GM23338 (cell line): ENCODE measurements at regions not wholly inside any gene's neighbourhood (a gene's known extent, or its start where the extent isn't known, plus 50 kb on each side); places are given as distances from the start of the nearest gene placed in this dataset.

Experiments
- ATAC-seq: fragments of 200-7000 bp; cut with Tn5 transposase; 3 replicates; pipeline ENCODE4 v1.9.1; 2020
- DNase-seq: peaks from one replicate; pipeline ENCODE4 v3.0.0-alpha.2; 2015; ENCODE audit warnings: low spot score
- H2AFZ ChIP-seq: fragments of 200-600 bp; sonication (generic); 2 replicates; pipeline ENCODE4 v1.8.0; 2016; ENCODE audit warnings: antibody characterized with exemption, mild to moderate bottlenecking, moderate library complexity
- H3F3A ChIP-seq: fragments of 200-600 bp; sonication (generic); replicated peaks from 2 replicates; pipeline ENCODE4 v1.8.0; 2017; ENCODE audit warnings: antibody characterized with exemption, mixed run types, low read depth
- H3K27ac ChIP-seq: fragments of 200-600 bp; sonication (generic); 2 replicates; pipeline ENCODE4 v1.6.1; 2016; ENCODE audit warnings: low read depth
- H3K27me3 ChIP-seq: fragments of 200-600 bp; sonication (generic); 2 replicates; pipeline ENCODE4 v1.8.0; 2016; ENCODE audit warnings: mild to moderate bottlenecking, mixed run types, moderate library complexity; ENCODE audit not compliant: insufficient read depth
- H3K36me3 ChIP-seq: fragments of 200-600 bp; sonication (generic); 2 replicates; pipeline ENCODE4 v1.8.0; 2016; ENCODE audit warnings: mild to moderate bottlenecking; ENCODE audit not compliant: insufficient read depth
- H3K4me1 ChIP-seq: fragments of 200-600 bp; sonication (generic); 2 replicates; pipeline ENCODE4 v1.8.0; 2016; ENCODE audit warnings: mild to moderate bottlenecking, moderate library complexity; ENCODE audit not compliant: insufficient read depth
- H3K4me2 ChIP-seq: fragments of 200-600 bp; sonication (generic); 2 replicates; pipeline ENCODE4 v1.7.1; 2017; ENCODE audit warnings: mixed run types
- H3K4me3 ChIP-seq: fragments of 200-600 bp; sonication (generic); 2 replicates; pipeline ENCODE4 v1.6.1; 2016; ENCODE audit warnings: mixed run types
- H3K79me2 ChIP-seq: fragments of 200-600 bp; sonication (generic); replicated peaks from 2 replicates; pipeline ENCODE4 v1.8.0; 2017; ENCODE audit warnings: mild to moderate bottlenecking; ENCODE audit not compliant: insufficient read depth
- H3K9me2 ChIP-seq: fragments of 200-600 bp; sonication (generic); 2 replicates; pipeline ENCODE4 v1.8.0; 2017; ENCODE audit not compliant: insufficient read depth
- H4K20me1 ChIP-seq: fragments of 200-600 bp; sonication (generic); replicated peaks from 2 replicates; pipeline ENCODE4 v1.8.0; 2017; ENCODE audit warnings: mild to moderate bottlenecking; ENCODE audit not compliant: insufficient read depth
- H3K27ac Mint-ChIP-seq: 2 replicates; pipeline ENCODE4 v1.8.0; 2020; ENCODE audit warnings: inconsistent platforms, mild to moderate bottlenecking, moderate library complexity, mixed read lengths
- H3K27me3 Mint-ChIP-seq: 3 replicates; pipeline ENCODE4 v1.8.0; 2022; ENCODE audit warnings: low read depth, mild to moderate bottlenecking, moderate library complexity, mixed read lengths, inconsistent platforms; ENCODE audit not compliant: insufficient read depth, poor library complexity
- H3K36me3 Mint-ChIP-seq: 3 replicates; pipeline ENCODE4 v1.8.0; 2021; ENCODE audit warnings: low read depth, mild to moderate bottlenecking, inconsistent platforms, moderate library complexity, mixed read lengths
- H3K4me1 Mint-ChIP-seq: 3 replicates; pipeline ENCODE4 v1.8.0; 2020; ENCODE audit warnings: mild to moderate bottlenecking, inconsistent platforms, mixed read lengths
- H3K4me3 Mint-ChIP-seq: 3 replicates; pipeline ENCODE4 v1.8.0; 2021; ENCODE audit warnings: moderate library complexity, mild to moderate bottlenecking, inconsistent platforms, mixed read lengths
- H3K9me3 Mint-ChIP-seq: 3 replicates; pipeline ENCODE4 v1.8.0; 2020; ENCODE audit warnings: moderate library complexity, mild to moderate bottlenecking, inconsistent platforms, mixed read lengths
- CREB1 ChIP-seq: fragments of 250-450 bp; sonication (Bioruptor Pico); IDR thresholded peaks from 2 replicates; pipeline ENCODE4 v1.5.0; 2020; ENCODE audit warnings: low read depth, mild to moderate bottlenecking, moderate library complexity
- CTCF ChIP-seq, 2 experiments: fragments of 200-600 bp in 1 of 2; sonication (generic) in 1 of 2; conservative IDR thresholded peaks; 2 replicates each; pipeline versions ENCODE4 v1.5.1 to v1.6.1; 2016 to 2017; ENCODE audit warnings: antibody characterized with exemption in 2 of 2, low read depth in 2 of 2, mild to moderate bottlenecking in 2 of 2, moderate library complexity in 1 of 2
- ETS1 ChIP-seq: IDR thresholded peaks from 2 replicates; pipeline ENCODE4 v1.6.1; 2016; ENCODE audit warnings: antibody characterized with exemption
- EZH2 ChIP-seq: fragments of 200-600 bp; sonication (generic); IDR thresholded peaks from one replicate; pipeline ENCODE4 v1.8.0; 2017; ENCODE audit warnings: antibody characterized with exemption, mild to moderate bottlenecking, low read depth; ENCODE audit not compliant: unreplicated experiment
- EZH2phosphoT487 ChIP-seq: fragments of 200-600 bp; sonication (generic); IDR thresholded peaks from one replicate; pipeline ENCODE4 v1.8.1; 2018; ENCODE audit warnings: antibody characterized with exemption; ENCODE audit not compliant: unreplicated experiment
- JUNB ChIP-seq: IDR thresholded peaks from one replicate; pipeline ENCODE4 v1.6.1; 2016; ENCODE audit warnings: antibody characterized with exemption; ENCODE audit not compliant: unreplicated experiment
- NANOG ChIP-seq: IDR thresholded peaks from 2 replicates; pipeline ENCODE4 v1.6.1; 2016; ENCODE audit warnings: antibody characterized with exemption, borderline replicate concordance
- POLR2AphosphoS5 ChIP-seq: IDR thresholded peaks from 2 replicates; pipeline ENCODE4 v1.6.1; 2016; ENCODE audit warnings: antibody characterized with exemption, low read depth
- REST ChIP-seq: IDR thresholded peaks from one replicate; pipeline ENCODE4 v1.6.1; 2018; ENCODE audit warnings: antibody characterized with exemption; ENCODE audit not compliant: unreplicated experiment
- STAT1 ChIP-seq: IDR thresholded peaks from one replicate; pipeline ENCODE4 v1.6.1; 2016; ENCODE audit warnings: antibody characterized with exemption; ENCODE audit not compliant: unreplicated experiment
- ZNF114 ChIP-seq: fragments of 250-450 bp; sonication (Bioruptor Pico); IDR thresholded peaks from 2 replicates; pipeline ENCODE4 v1.5.0; 2020; ENCODE audit warnings: mild to moderate bottlenecking, moderate library complexity
- ZNF331 ChIP-seq: fragments of 250-450 bp; sonication (Bioruptor Pico); IDR thresholded peaks from 2 replicates; pipeline ENCODE4 v1.5.0; 2020; ENCODE audit warnings: low read depth, mild to moderate bottlenecking, moderate library complexity
- ZNF462 ChIP-seq: fragments of 250-450 bp; sonication (Bioruptor Pico); IDR thresholded peaks from 2 replicates; pipeline ENCODE4 v1.5.0; 2020; ENCODE audit warnings: mild to moderate bottlenecking, moderate library complexity

- Mint-ChIP-seq H3K4me3 (no peak overlapping the region), H3K27me3 (peaks cover 2% of the 10 kb centered on the region), H3K9me3 (peaks cover 73% of the 10 kb centered on the region), H3K4me1 (no peaks in the 10 kb centered on the region), H3K36me3 (peaks cover 27% of the 10 kb centered on the region), H3K27ac (no peak overlapping the region)
- Histone ChIP-seq H3K4me2 (no peak overlapping the region), H3K4me3 (no peak overlapping the region), H2AFZ (no peak overlapping the region), H3K4me1 (no peaks in the 10 kb centered on the region), H3K36me3 (0 out of 2 replicates have a peak, but pooled peaks cover 8% of the 10 kb centered on the region), H3K27me3 (no peaks in the 10 kb centered on the region), H4K20me1 (no peaks in the 10 kb centered on the region), H3F3A (no peaks in the 10 kb centered on the region), H3K27ac (no peak overlapping the region), H3K9me2 (0 out of 2 replicates have a peak, but pooled peaks cover 3% of the 10 kb centered on the region), H3K79me2 (no peaks in the 10 kb centered on the region)
- DNase-seq (no peak), ATAC-seq (no peak)
- TF ChIP-seq EZH2phosphoT487 (no peak), NANOG (no peak), ETS1 (no peak), EZH2 (no peak), CREB1 (CRISPR knock-in tag) (no peak), STAT1 (no peak), JUNB (no peak), CTCF (conservative IDR thresholded peaks at IDR 0.05; ENCODE audit: low read depth in 2 of 2) (no peak), ZNF331 (CRISPR knock-in tag) (no peak), POLR2AphosphoS5 (no peak), REST (no peak), ZNF462 (CRISPR knock-in tag) (no peak), ZNF114 (CRISPR knock-in tag) (no peak)
Measured at GRCh38 chr5:155167736-155168135, 154.2 kb downstream of the KIF4B start.
